ENCODE measurements at regions not wholly inside any gene's neighbourhood (a gene's known extent, or its start where the extent isn't known, plus 50 kb on each side); places are given as distances from the start of the nearest gene placed in this dataset.

GRCh38 chr4:53923921-53924320, 140.5 kb downstream of the CHIC2 start:
- DNase-seq (ENCODE audit: low spot score), result no peak
- in situ Hi-C loops (cut with MboI; ENCODE audit: low pct_unique_long_range_greater_than_20kb, low sequenced_read_pairs, unreplicated experiment), result loop anchor here (10.0 kb wide), 1 partner anchor 301 kb away; the partner anchor contains the start of gene PDGFRA
- TF ChIP-seq, protein P1, sequence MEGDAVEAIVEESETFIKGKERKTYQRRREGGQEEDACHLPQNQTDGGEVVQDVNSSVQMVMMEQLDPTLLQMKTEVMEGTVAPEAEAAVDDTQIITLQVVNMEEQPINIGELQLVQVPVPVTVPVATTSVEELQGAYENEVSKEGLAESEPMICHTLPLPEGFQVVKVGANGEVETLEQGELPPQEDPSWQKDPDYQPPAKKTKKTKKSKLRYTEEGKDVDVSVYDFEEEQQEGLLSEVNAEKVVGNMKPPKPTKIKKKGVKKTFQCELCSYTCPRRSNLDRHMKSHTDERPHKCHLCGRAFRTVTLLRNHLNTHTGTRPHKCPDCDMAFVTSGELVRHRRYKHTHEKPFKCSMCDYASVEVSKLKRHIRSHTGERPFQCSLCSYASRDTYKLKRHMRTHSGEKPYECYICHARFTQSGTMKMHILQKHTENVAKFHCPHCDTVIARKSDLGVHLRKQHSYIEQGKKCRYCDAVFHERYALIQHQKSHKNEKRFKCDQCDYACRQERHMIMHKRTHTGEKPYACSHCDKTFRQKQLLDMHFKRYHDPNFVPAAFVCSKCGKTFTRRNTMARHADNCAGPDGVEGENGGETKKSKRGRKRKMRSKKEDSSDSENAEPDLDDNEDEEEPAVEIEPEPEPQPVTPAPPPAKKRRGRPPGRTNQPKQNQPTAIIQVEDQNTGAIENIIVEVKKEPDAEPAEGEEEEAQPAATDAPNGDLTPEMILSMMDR (IDR thresholded peaks at IDR 0.05; ENCODE audit: extremely low read depth, insufficient read depth, missing control alignments), result no peak

GRCh38 chr4:53921856-53922255, 142.5 kb downstream of the CHIC2 start:
- in situ Hi-C loops (cut with MboI; ENCODE audit: low pct_unique_long_range_greater_than_20kb, low sequenced_read_pairs, unreplicated experiment), result loop anchor here (10.0 kb wide), 1 partner anchor 303 kb away; the partner anchor contains the start of gene PDGFRA
- TF ChIP-seq, protein P1 (IDR thresholded peaks at IDR 0.05; ENCODE audit: extremely low read depth, insufficient read depth, missing control alignments), result no peak
- no peak for DNase-seq (ENCODE audit: low spot score)

GRCh38 chr4:53920883-53921282, 143.5 kb downstream of the CHIC2 start:
- no peak for DNase-seq (ENCODE audit: low spot score)
- TF ChIP-seq, protein P1 (IDR thresholded peaks at IDR 0.05; ENCODE audit: extremely low read depth, insufficient read depth, missing control alignments), result no peak
- in situ Hi-C loops (cut with MboI; ENCODE audit: low pct_unique_long_range_greater_than_20kb, low sequenced_read_pairs, unreplicated experiment), result loop anchor here (10.0 kb wide), 1 partner anchor 304 kb away; the partner anchor contains the start of gene PDGFRA

- in situ Hi-C loops (cut with MboI; ENCODE audit: low pct_unique_long_range_greater_than_20kb, low sequenced_read_pairs, unreplicated experiment), result loop anchor here (10.0 kb wide), 1 partner anchor 305 kb away; the partner anchor contains the start of gene PDGFRA
- TF ChIP-seq, protein P1 (IDR thresholded peaks at IDR 0.05; ENCODE audit: extremely low read depth, insufficient read depth, missing control alignments), result no peak
- no peak for DNase-seq (ENCODE audit: low spot score)
These were observed 144.3 kb downstream of the CHIC2 start for GRCh38 chr4:53920116-53920515.

DNA sequence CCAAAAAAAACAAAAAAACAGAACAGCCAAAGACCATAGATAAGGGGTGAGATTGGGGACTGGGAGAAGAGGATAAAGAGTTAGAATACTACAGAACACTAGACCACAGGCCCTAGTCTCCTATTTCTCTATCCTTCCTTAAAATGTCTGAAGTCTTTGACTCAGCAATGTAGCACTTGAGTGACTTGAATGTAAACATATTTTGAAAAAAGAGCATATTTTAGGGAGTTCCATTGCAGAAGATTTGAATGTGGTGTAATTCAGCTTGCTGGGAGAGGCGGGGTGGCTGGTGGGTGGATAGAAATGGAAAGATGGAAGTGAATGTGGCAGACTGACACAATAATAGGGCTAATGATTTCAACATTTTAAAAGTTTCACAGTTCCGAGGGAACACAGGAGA, 144.9 kb downstream of the CHIC2 start:
- in situ Hi-C loops (cut with MboI; ENCODE audit: low pct_unique_long_range_greater_than_20kb, low sequenced_read_pairs, unreplicated experiment), result no loop called here
- no peak for DNase-seq (ENCODE audit: low spot score)
- TF ChIP-seq, protein P1 (IDR thresholded peaks at IDR 0.05; ENCODE audit: extremely low read depth, insufficient read depth, missing control alignments), result no peak

DNA sequence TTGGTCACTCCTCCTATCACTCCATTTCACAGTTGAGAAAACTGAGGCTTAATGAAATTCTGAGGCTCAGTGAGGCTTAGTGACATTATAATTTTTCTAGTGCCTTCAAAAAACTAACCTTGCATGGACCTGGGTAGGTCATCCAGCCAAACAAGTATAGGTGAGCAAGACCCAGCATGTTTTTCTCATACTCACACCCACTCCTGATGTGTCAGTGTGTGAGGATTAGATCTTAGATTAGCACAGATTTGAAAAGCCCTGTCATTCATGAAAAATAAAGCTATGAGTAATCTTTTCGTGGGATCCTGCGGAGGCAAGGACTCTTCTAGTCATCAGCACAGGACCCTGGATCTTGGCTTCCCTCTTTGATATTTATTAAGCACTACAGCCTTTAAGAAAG, 146.7 kb downstream of the CHIC2 start:
- in situ Hi-C loops (cut with MboI; ENCODE audit: low pct_unique_long_range_greater_than_20kb, low sequenced_read_pairs, unreplicated experiment), result no loop called here
- TF ChIP-seq, protein P1 (IDR thresholded peaks at IDR 0.05; ENCODE audit: extremely low read depth, insufficient read depth, missing control alignments), result no peak
- DNase-seq (ENCODE audit: low spot score), result no peak
